GM18511 (cell line): ENCODE measurements at regions not wholly inside any gene's neighbourhood (a gene's known extent, or its start where the extent isn't known, plus 50 kb on each side); places are given as distances from the start of the nearest gene placed in this dataset.
"Not testable (repeated sequence)": the region's sequence is repeated elsewhere in the genome, so short reads cannot be mapped to it uniquely, and the experiment has no call there.

Source experiments
- ATAC-seq: cut with Tn5 transposase; IDR thresholded peaks from one replicate; pipeline ENCODE4 v1.9.1; 2021; ENCODE audit warnings: mild to moderate bottlenecking, moderate library complexity; ENCODE audit not compliant: unreplicated experiment

DNA sequence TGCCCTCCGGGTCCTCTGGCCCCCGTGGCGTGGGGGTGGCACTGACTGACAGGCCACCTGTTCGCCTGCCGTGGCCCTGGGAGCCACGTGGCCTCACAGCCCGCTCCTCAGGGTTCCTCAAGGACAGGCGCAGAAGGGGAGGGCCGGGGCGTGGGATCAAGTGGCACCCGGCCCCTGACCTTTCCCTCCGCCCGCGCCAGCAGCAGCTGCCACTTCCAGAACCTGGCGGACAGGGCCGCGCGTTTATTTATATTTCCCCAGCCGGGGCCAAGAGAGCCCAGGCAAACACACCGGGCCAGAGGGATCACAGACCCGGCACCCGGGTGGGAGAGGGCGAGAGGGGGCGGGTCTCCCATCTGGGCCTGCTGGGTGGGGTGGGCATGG, 92.6 kb downstream of the RFLNA start:
- ATAC-seq, result no peak

DNA sequence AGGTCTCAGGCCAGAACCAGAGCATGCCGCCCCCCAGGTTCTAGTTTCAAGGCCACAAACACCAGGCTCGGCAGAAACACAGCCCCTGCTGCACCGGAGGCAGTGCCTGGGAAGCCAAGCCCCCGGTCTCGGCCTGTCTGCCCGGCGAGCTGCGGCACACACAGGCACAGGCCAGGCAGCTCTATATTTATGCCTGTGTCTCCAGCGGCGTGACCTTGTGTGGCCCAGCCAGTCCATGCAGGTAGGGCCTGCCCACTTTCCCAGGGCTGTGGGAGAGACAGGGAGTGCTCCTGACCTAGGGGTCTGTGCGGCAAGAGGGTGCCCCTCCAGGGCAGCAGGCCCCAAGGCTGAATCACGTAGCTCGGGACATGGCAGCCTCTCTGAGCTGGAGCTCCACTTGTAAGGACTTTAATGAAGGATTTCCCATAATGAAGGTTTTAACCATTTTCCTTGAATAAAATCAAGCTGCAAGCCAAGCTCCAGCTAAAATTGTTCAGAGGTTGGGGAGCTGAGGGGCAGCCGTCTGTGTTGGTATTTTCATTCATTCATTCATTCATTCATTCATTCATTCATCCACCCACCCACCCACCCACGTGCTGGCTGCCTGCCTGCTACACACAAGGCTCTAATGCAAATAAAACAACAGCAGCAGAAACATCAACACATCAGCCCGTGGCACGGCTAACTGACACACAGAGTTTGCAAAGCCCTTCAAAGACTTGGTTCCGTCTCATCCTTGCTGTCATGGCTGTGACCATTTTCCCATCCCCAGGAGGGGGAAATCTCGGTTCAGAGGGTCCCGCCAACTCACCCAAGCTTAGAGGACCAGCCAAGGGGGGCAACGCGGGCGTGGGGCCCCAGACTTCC, 92.0 kb downstream of the RFLNA start:
- no peak for ATAC-seq

- no peak for ATAC-seq
Observed at GRCh38 chr12:124386059-124386458, 91.2 kb downstream of the RFLNA start.

DNA sequence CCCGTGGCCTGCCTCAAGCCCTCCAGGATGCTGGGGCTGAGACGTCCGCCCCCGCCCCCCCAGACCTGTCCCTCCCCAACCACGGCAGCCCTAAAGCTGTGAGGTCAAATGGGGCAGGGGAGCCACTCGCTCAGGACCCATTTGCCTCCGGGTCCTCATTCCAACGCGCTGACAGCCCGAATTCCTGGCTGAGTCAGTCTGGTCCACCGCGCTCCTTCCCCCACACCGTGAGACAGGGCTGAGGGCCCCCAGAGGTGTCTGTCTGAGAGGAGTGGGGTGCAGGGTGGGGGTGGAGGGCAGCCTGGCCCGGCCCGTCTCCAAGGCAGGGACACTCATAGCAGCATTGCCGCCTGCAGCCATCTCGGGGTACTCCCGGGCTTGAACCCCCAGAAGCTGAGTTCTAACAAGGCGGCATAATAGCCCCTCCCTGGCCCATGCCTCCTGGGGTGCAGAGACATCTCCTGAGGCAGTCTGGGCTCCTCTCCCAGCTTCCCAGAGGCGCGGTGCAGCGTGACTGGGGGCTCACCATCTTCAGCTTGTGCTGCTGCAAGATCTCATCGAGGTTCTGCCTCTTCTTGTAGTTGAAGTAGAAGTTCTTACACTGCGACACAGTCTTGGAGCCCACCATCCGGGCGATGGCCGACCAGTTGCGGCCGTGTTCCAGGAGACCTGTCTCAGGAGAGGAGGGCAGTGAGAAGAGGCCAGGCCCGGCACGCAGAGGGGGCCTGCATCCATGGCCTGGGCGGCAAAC, 90.5 kb downstream of the RFLNA start:
- no peak for ATAC-seq

- no peak for ATAC-seq
Observed at GRCh38 chr12:124384299-124384894, 89.5 kb downstream of the RFLNA start.

DNA sequence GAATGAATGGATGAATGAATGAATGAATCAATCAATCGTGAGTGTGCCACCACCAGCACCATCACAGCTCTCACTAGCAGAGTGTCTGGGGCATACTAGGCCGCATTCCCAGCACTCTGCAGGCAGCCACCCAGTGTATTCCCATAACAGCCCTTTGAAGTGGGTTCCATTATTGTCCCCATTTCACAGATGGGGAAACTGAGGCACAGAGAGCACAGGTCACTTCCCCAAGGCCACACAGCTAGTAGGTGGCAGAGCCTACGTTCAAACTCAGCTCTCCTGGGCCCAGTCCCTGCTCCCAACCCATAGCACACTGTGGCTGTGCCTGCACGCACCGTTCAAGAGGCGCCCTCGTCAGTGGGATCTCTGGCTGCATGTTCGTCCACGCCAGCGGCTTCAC, 88.1 kb downstream of the RFLNA start:
- no peak for ATAC-seq

DNA sequence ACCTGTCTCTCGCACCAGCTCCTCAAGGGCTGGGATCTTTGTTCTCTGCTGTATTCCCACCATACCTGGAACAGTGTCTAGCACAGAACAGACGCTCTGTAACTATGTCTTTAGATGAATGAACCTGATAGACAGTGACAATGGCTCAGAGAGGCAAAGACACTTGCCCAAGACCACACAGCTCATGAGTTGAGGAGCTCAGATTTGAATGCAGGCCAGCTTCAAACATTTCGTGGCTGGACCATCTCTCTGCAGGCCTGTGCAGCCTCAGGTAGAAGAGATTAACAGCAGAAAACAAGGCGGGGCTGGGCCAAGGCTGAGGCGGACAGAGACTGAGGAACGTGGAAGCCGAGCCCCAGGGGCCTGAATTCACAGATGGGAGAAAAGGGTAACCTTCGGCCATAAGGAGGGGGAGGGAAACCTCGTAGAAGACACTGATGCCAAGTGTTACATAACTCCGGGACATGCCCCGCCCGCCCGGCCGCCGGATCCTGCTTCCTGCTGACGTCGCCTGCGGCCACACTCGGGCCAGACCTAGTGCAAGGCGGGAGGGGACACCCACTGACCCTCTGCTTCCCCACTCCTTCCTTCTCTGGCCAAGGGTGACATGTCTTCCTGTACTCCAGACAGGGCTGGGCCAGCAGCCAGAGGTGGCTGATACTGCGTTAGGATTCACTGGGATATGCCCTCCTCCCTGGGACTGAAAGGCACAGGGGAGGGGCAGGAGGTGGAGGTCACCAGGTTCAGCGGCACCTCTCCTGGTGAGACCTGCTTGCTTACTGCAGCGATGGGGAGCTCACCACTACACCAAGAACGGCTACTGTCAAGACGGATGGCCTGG, 86.8 kb downstream of the RFLNA start:
- ATAC-seq, result no peak

GRCh38 chr12:124380796-124381455, 86.0 kb downstream of the RFLNA start:
- no peak for ATAC-seq

- ATAC-seq, result no peak
Observed at GRCh38 chr12:124379938-124380754, 85.3 kb downstream of the RFLNA start.

DNA sequence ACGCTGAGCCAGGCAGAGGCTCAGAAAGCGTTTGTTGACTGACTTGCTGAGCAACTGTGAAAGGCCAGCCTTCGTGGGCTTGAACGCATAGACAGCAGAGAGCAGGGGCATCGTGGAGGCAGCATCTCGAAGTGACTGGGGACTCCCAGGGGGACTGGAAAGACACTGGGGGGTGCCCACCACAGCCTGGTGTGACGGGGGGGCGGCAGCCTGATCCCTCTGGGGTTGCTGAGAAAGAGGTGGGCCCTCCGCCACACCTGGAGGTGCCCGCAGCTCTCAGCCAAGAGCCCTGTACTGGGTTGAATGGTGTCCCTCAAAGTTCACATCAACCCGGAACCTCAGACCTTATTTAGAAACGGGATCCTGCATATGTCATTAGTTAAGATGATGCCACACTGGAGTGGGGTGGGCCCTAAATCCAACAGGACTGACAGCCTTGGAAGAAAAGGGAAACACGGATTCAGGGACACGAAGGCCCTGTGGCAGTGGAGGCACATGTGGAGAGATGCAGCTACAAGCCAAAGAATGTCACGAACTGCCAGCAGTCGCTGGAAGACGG, 84.6 kb downstream of the RFLNA start:
- no peak for ATAC-seq

DNA sequence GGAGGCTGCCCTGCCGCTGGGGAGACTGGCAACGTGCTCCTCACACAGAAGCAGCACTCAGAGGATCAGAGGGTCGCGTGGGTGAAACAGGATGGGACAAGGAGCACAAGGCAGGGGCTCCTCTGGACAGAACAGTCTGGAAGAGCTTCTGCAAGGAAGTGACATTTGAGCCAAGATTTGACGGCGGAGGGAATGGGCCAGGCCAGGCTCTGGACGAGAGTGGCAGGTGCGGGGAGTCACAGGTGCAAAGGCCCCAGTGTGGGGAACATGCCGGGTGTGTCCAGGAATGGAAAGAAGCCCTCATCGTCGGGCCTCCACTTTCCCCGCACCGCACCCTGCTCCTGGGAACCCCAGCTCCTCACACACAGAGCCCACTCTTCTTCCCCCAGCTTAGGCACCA, 84.0 kb downstream of the RFLNA start:
- ATAC-seq, result no peak

GRCh38 chr12:124377981-124378509, 83.2 kb downstream of the RFLNA start:
- ATAC-seq, result no peak

- no peak for ATAC-seq
Observed at GRCh38 chr12:124376435-124376834, 81.5 kb downstream of the RFLNA start.

- ATAC-seq, result no peak
Observed at GRCh38 chr12:124375789-124376175, 80.9 kb downstream of the RFLNA start.

GRCh38 chr12:124375141-124375788, 80.4 kb downstream of the RFLNA start:
- no peak for ATAC-seq

DNA sequence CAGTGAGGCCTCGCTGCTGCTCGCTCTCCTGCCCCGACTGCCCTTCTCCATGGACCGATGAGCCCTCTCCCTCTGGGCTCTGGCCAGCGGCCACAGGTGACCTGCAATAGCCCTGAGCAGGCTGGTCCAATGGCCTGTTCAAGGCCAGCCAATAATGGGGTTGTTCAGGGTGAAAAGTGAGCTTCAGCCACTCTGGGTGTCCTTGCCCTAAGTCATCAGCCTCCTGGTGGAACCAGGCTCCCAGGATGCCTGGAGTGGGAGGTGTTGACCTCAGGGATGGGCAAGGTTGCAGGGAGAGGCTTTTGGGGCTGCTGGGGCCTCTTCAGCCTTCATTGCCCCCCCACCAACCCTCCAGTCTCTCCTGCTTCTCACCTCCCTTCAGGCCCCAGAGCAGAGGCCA, 79.7 kb downstream of the RFLNA start:
- ATAC-seq, result no peak

DNA sequence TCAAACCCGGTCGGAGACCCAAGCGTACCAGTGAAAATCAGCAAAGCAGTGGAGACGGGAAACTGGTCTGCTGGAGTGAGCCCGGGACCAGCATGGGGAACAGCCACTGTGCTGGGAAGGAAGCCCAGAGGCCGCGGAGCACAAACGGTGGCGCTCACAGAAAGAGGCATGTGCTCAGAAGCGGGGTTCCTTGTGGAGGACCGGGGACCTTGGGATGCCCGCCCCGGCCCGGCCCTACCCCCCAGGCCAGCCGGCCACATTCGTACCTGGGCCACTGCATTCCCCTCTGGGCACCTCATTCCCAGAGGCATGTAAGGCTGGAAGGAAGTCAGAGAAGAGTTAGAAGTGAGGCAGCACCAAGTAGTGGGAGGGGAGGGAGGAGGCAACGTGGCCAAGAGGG, 79.3 kb downstream of the RFLNA start:
- no peak for ATAC-seq

DNA sequence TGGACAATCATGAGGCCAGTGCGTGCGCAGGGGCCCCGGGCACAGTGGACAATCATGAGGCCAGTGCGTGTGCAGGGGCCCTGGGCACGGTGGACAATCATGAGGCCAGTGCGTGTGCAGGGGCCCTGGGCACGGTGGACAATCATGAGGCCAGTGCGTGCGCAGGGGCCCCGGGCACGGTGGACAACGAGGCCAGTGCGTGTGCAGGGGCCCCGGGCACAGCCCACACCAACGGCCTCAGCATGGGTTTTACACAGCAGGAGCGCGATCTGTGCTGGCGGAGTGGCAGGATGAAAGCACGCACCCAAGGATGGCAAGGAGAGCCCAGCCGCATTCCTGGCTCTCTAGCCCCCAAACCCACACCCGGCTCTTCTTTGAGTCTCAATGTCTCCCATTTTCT, 78.8 kb downstream of the RFLNA start:
- not testable (repeated sequence) for ATAC-seq

GRCh38 chr12:124372831-124373230, 77.9 kb downstream of the RFLNA start:
- no peak for ATAC-seq
